Sigmoid colon (tissue), 6 donors: ENCODE measurements at regions not wholly inside any gene's neighbourhood (a gene's known extent, or its start where the extent isn't known, plus 50 kb on each side); places are given as distances from the start of the nearest gene placed in this dataset.
A peak's percentile ranks its signal among the peaks of the same experiment; 100 is the strongest.

ENCODE experiments used
- DNase-seq: peaks from one replicate; pipeline ENCODE4 v3.0.0-alpha.2; 2019
- H3K27ac ChIP-seq, 4 donors: fragments of 200-600 bp; sonication (generic); one replicate each; pipeline ENCODE4 v1.5.1; 2016 to 2019; ENCODE audit warnings: mild to moderate bottlenecking in 1 of 4
- H3K27me3 ChIP-seq, 3 donors: fragments of 200-600 bp; sonication (generic); one replicate each; pipeline ENCODE4 v1.5.1; 2019; ENCODE audit warnings: mild to moderate bottlenecking in 1 of 3
- H3K36me3 ChIP-seq, 4 donors: fragments of 200-600 bp; sonication (generic); one replicate each; pipeline ENCODE4 v1.5.1; 2016 to 2019
- H3K4me1 ChIP-seq, 4 donors: fragments of 200-600 bp; sonication (generic); one replicate each; pipeline ENCODE4 v1.5.1; 2017 to 2019
- H3K4me3 ChIP-seq, 4 donors: fragments of 200-600 bp; sonication (generic); one replicate each; pipeline ENCODE4 v1.5.1; 2017 to 2019; ENCODE audit warnings: mild to moderate bottlenecking in 2 of 4, moderate library complexity in 1 of 4
- H3K9me3 ChIP-seq, 4 donors: fragments of 200-600 bp in 3 of 4; sonication (generic) in 3 of 4; one replicate each; pipeline versions ENCODE4 v1.5.1 to v1.6.1; 2013 to 2019
- CTCF ChIP-seq, 4 experiments: fragments of 450-650 bp in 3 of 4; fragments of 200-600 bp in 1 of 4; IDR thresholded peaks; one replicate each; pipeline ENCODE4 v1.5.1; 2016 to 2019; ENCODE audit warnings: antibody characterized with exemption in 4 of 4, mild to moderate bottlenecking in 3 of 4, moderate library complexity in 2 of 4
- EP300 ChIP-seq, 4 donors: sonication (generic); formaldehyde crosslinking; IDR thresholded peaks; one replicate each; pipeline ENCODE4 v1.6.1; 2017; ENCODE audit warnings: antibody characterized with exemption in 4 of 4
- POLR2A ChIP-seq, 2 donors: fragments of 450-650 bp; IDR thresholded peaks; one replicate each; pipeline ENCODE4 v1.6.1; 2016; ENCODE audit warnings: antibody characterized with exemption in 2 of 2, mild to moderate bottlenecking in 2 of 2, moderate library complexity in 2 of 2
- POLR2AphosphoS5 ChIP-seq, 4 donors: sonication (generic); formaldehyde crosslinking; IDR thresholded peaks; one replicate each; pipeline ENCODE4 v1.6.1; 2017; ENCODE audit warnings: antibody characterized with exemption in 4 of 4
- WGBS, 2 donors: extraction: QIAGEN DNeasy Blood & Tissue Kit; methylation state at CpG; one replicate each; pipeline ENCODE4 v1.1.7; 2013; 5-methylcytosine and 5-hydroxymethylcytosine counted together
- intact Hi-C: fragments of 100-400 bp; cut with DNase I; formaldehyde crosslinking; loops from one replicate; pipeline ENCODE4 v1.15.1; 2023
- donor health status: healthy with polysubstance abuse.
- donor health status: healthy.

- Histone ChIP-seq H3K36me3 (no peaks in the 10 kb centered on the region), H3K27ac (no peak overlapping the region), H3K27me3 (no peaks in the 10 kb centered on the region), H3K4me3 (no peak overlapping the region), H3K4me1 (peaks cover 0 to 14% (median 6%) of the 10 kb centered on the region in 4 donors), H3K9me3 (peaks cover 0 to 3% (median 0%) of the 10 kb centered on the region in 4 donors)
- intact Hi-C loops = no loop called here
- 59 to 76% methylated on average over 6 of the region's 6 CpGs for WGBS, 2 donors
- TF ChIP-seq POLR2AphosphoS5 (IDR thresholded peaks at IDR 0.05) = no peak
- no peak for TF ChIP-seq EP300 (IDR thresholded peaks at IDR 0.05)
- DNase-seq = no peak
These were observed 66.6 kb upstream of the TP53I11 start for GRCh38 chr11:45017329-45017728.

DNA sequence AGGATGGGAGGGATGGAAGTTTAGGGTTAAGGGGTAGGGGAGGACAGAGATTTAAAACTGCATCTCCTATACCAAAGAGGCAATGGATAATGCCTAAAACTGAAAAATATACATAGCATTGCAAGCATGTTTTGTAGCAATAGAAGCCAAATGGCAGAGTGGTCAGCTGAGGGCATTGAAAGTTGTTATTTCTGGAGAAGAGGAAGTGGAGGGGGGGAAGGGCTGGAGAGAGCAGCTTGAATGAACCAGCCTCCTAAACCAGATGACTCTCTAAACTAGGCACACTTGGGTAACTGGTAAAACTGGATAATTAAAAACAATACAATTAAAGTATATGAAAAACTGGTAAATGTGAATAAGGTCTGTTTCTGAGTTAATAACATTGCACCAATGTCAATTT is 70.3 kb upstream of the TP53I11 start:
- TF ChIP-seq EP300 (IDR thresholded peaks at IDR 0.05) (no peak), CTCF (IDR thresholded peaks at IDR 0.05) (no peak)
- no peak overlapping the region for H3K4me3 ChIP-seq
- no peak for DNase-seq
- intact Hi-C loops = no loop called here
- H3K36me3 ChIP-seq = no peaks in the 10 kb centered on the region
- no peaks in the 10 kb centered on the region for H3K27me3 ChIP-seq
- peak overlapping the region in 2 of 4 donors; percentile 48 to 68 for H3K27ac ChIP-seq
- no peaks in the 10 kb centered on the region for H3K9me3 ChIP-seq
- peaks cover 0 to 19% (median 7%) of the 10 kb centered on the region in 4 donors for H3K4me1 ChIP-seq

DNA sequence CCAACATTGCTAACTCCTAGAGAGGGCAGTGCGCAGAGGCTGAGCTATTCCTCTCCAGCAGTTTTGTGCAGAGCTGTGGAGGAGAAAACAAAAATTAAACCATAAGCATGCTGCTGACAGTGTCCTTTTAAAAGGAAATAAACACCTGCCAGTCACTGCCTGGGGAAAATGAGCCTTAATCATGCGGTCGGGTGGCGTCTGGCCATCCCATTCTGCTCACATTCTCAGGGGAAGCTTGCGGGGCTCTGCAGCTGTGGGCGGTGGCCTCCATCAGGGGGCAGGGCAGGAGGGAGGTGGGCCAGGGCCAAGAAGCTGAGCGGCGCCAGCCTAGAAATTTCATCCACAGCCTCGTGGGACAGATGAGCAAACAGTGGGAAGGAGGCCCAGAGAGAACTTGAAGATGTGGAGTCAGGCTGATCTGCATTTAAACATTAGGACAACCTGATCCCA is 71.0 kb upstream of the TP53I11 start:
- peak; percentile 90 for DNase-seq
- Histone ChIP-seq H3K27me3 (no peaks in the 10 kb centered on the region), H3K4me3 (no peak overlapping the region), H3K27ac (peak overlapping the region in 2 of 4 donors; percentile 48 to 68), H3K9me3 (no peaks in the 10 kb centered on the region), H3K36me3 (no peaks in the 10 kb centered on the region), H3K4me1 (peaks cover 0 to 19% (median 7%) of the 10 kb centered on the region in 4 donors)
- WGBS, 2 donors = 42 to 59% methylated on average over 9 of the region's 9 CpGs
- no peak for TF ChIP-seq CTCF (IDR thresholded peaks at IDR 0.05)
- TF ChIP-seq EP300 (IDR thresholded peaks at IDR 0.05) = no peak
- no peak for TF ChIP-seq POLR2A (IDR thresholded peaks at IDR 0.05)
- peak in 3 of 4 donors; percentile 23 to 44 (median 42) for TF ChIP-seq POLR2AphosphoS5 (IDR thresholded peaks at IDR 0.05)
- intact Hi-C loops = no loop called here

DNA sequence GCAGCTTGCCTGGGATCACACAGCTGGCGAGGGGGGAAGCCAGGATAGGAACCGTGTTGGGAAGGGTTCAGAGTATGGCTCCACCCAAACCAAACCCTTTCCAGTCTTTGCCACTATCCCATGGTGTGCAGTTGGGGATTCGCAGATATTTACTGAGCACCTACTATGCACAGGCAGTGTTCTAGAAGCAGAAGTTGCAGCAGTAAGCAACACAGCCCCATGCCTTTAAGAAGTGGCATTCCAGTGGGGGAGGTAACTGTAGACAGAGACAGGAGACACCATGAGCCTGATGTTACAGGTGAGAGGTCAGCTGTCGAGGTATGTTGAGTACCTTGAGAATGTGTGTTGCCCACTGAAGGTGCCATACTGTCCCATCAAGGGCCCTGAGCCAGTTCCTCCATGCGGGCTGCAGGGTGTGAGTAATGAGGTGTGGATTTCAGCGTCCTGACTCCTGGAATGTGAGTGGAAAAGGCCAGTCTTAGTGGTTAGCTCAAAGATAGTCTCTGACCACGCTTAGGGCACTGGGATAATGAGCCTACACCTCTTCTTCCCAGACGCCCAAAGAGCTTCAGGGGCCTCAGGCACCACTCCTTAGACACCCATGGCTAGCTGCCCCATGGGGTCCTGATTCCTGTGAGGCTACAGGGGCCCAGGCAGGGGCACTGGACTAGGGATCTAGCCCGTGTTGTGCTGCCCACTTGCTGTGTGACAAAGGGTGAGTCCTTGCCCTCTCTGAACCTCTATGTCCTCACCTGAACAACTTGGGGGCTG is 71.8 kb upstream of the TP53I11 start:
- 80 to 81% methylated on average over 9 of the region's 9 CpGs for WGBS, 2 donors
- H3K27me3 ChIP-seq = no peaks in the 10 kb centered on the region
- no peak overlapping the region for H3K4me3 ChIP-seq
- intact Hi-C loops = no loop called here
- no peak for DNase-seq
- no peaks in the 10 kb centered on the region for H3K9me3 ChIP-seq
- H3K4me1 ChIP-seq = peaks cover 0 to 19% (median 7%) of the 10 kb centered on the region in 4 donors
- H3K36me3 ChIP-seq = no peaks in the 10 kb centered on the region
- H3K27ac ChIP-seq = peak overlapping the region; percentile 1 to 68 (median 47)
- TF ChIP-seq POLR2A (IDR thresholded peaks at IDR 0.05) (no peak), EP300 (IDR thresholded peaks at IDR 0.05) (no peak), POLR2AphosphoS5 (IDR thresholded peaks at IDR 0.05) (no peak), CTCF (IDR thresholded peaks at IDR 0.05) (no peak)

DNA sequence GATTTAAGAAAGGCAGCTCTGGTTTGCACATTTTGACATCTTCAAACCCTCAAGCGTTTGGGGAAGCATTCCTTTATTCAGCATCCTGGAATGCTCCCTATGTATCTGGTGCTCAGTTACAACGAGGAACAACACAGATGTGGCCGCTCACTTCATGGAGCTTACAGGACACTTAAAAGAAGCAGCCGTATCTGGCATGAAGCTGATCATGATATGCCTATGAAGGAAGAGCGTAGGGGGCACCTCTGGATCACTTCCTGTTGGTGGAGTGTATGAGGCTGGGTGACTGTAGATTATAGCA is 72.3 kb upstream of the TP53I11 start:
- no peak overlapping the region for H3K4me3 ChIP-seq
- no peak overlapping the region for H3K27ac ChIP-seq
- peaks cover 0 to 19% (median 7%) of the 10 kb centered on the region in 4 donors for H3K4me1 ChIP-seq
- H3K27me3 ChIP-seq = no peaks in the 10 kb centered on the region
- no peak for DNase-seq
- intact Hi-C loops = no loop called here
- no peaks in the 10 kb centered on the region for H3K9me3 ChIP-seq
- 79 to 82% methylated on average over 5 of the region's 5 CpGs for WGBS, 2 donors
- H3K36me3 ChIP-seq = no peaks in the 10 kb centered on the region
- no peak for TF ChIP-seq POLR2A (IDR thresholded peaks at IDR 0.05)
- no peak for TF ChIP-seq POLR2AphosphoS5 (IDR thresholded peaks at IDR 0.05)
- TF ChIP-seq CTCF (IDR thresholded peaks at IDR 0.05) = no peak
- TF ChIP-seq EP300 (IDR thresholded peaks at IDR 0.05) = no peak
